Frontal cortex (tissue), 3 donors: ENCODE measurements at regions not wholly inside any gene's neighbourhood (a gene's known extent, or its start where the extent isn't known, plus 50 kb on each side); places are given as distances from the start of the nearest gene placed in this dataset.
A peak's percentile ranks its signal among the peaks of the same experiment; 100 is the strongest.

Experiments
- DNase-seq, 2 donors: peaks; one replicate each; pipeline ENCODE4 v3.0.0; 2012; ENCODE audit warnings: low spot score in 2 of 2
- FAIRE-seq: peaks from 2 replicates; lab custom pipeline; 2012; peaks lifted over from hg19 to GRCh38; lab: Jason Lieb, UNC
- donor health status: control.
- donor health status: control.
- donor health status: control.

GRCh38 chr11:10358696-10359095 is 53.8 kb downstream of the ADM start:
- DNase-seq (no peak), FAIRE-seq (no peak)

GRCh38 chr11:10359171-10359570 is 54.3 kb downstream of the ADM start:
- no peak for FAIRE-seq

GRCh38 chr11:10360835-10361234 is 56.0 kb downstream of the ADM start:
- FAIRE-seq (no peak), DNase-seq (no peak)

More at GRCh38 chr11:10359171-10359570, 54.3 kb downstream of the ADM start:
- DNase-seq, result no peak

- no peak for FAIRE-seq
Measured at GRCh38 chr11:10365045-10365444, 60.2 kb downstream of the ADM start.

GRCh38 chr11:10366568-10367331 is 61.9 kb downstream of the ADM start:
- FAIRE-seq (no peak), DNase-seq (peak; percentile 8 to 35)

More at GRCh38 chr11:10365045-10365444, 60.2 kb downstream of the ADM start:
- DNase-seq, result no peak

GRCh38 chr11:10371926-10372641 is 67.2 kb downstream of the ADM start:
- no peak for FAIRE-seq
- DNase-seq, result no peak

- FAIRE-seq (no peak), DNase-seq (no peak)
Measured at GRCh38 chr11:10373340-10373739, 68.5 kb downstream of the ADM start.

- no peak for DNase-seq
- no peak for FAIRE-seq
Measured at GRCh38 chr11:10373929-10374328, 69.1 kb downstream of the ADM start.

GRCh38 chr11:10374386-10374785 is 69.5 kb downstream of the ADM start:
- FAIRE-seq, result no peak
- no peak for DNase-seq

- no peak for FAIRE-seq
- no peak for DNase-seq
Measured at GRCh38 chr11:10375280-10375971, 70.6 kb downstream of the ADM start.

- FAIRE-seq (no peak), DNase-seq (no peak)
Measured at GRCh38 chr11:10376061-10376460, 71.2 kb downstream of the ADM start.

- FAIRE-seq (no peak), DNase-seq (no peak)
Measured at GRCh38 chr11:10377183-10377582, 72.3 kb downstream of the ADM start.

GRCh38 chr11:10378362-10378761 is 73.5 kb downstream of the ADM start:
- FAIRE-seq (no peak), DNase-seq (no peak)

- no peak for DNase-seq
- no peak for FAIRE-seq
Measured at GRCh38 chr11:10379022-10379421, 74.1 kb downstream of the ADM start.

- DNase-seq (no peak), FAIRE-seq (no peak)
Measured at GRCh38 chr11:10379426-10379825, 74.6 kb downstream of the ADM start.

GRCh38 chr11:10379871-10380568 is 75.0 kb upstream of the AMPD3 start:
- FAIRE-seq, result no peak
- DNase-seq, result no peak

- no peak for FAIRE-seq
- DNase-seq, result no peak
Measured at GRCh38 chr11:10380921-10381320, 74.1 kb upstream of the AMPD3 start.

GRCh38 chr11:10381736-10382135 is 73.3 kb upstream of the AMPD3 start:
- no peak for DNase-seq
- no peak for FAIRE-seq

- DNase-seq (no peak), FAIRE-seq (no peak)
Measured at GRCh38 chr11:10382518-10382917, 72.5 kb upstream of the AMPD3 start.

- DNase-seq (no peak), FAIRE-seq (no peak)
Measured at GRCh38 chr11:10385696-10386095, 69.4 kb upstream of the AMPD3 start.
